Ishikawa (cell line): ENCODE measurements at regions not wholly inside any gene's neighbourhood (a gene's known extent, or its start where the extent isn't known, plus 50 kb on each side); places are given as distances from the start of the nearest gene placed in this dataset.

Experiments
- CEBPB ChIP-seq: IDR thresholded peaks from 2 replicates; pipeline ENCODE4 v1.6.1; 2012
- CREB1 ChIP-seq: IDR thresholded peaks from 2 replicates; pipeline ENCODE4 v1.6.1; 2012; ENCODE audit warnings: low read depth
- EGR1 ChIP-seq: IDR thresholded peaks from 2 replicates; pipeline ENCODE4 v1.6.1; 2012
- EP300 ChIP-seq: IDR thresholded peaks from 2 replicates; pipeline ENCODE4 v1.6.1; 2012; ENCODE audit warnings: borderline replicate concordance
- FOXM1 ChIP-seq: IDR thresholded peaks from 2 replicates; pipeline ENCODE4 v1.6.1; 2012; ENCODE audit warnings: low read depth, borderline replicate concordance
- MAX ChIP-seq: IDR thresholded peaks from 2 replicates; pipeline ENCODE4 v1.6.1; 2012
- NFIC ChIP-seq: IDR thresholded peaks from 2 replicates; pipeline ENCODE4 v1.6.1; 2012
- RAD21 ChIP-seq: IDR thresholded peaks from 2 replicates; pipeline ENCODE4 v1.6.1; 2012; ENCODE audit warnings: low read depth
- REST ChIP-seq: IDR thresholded peaks from 2 replicates; pipeline ENCODE4 v1.6.1; 2012; ENCODE audit warnings: low read depth, mild to moderate bottlenecking
- TAF1 ChIP-seq: IDR thresholded peaks from 2 replicates; pipeline ENCODE4 v1.6.1; 2012; ENCODE audit warnings: low read depth, mild to moderate bottlenecking
- TCF12 ChIP-seq: IDR thresholded peaks from 2 replicates; pipeline ENCODE4 v1.6.1; 2012; ENCODE audit warnings: low read depth
- TEAD4 ChIP-seq: IDR thresholded peaks from 2 replicates; pipeline ENCODE4 v1.6.1; 2012
- USF1 ChIP-seq: IDR thresholded peaks from 2 replicates; pipeline ENCODE4 v1.6.1; 2012
- YY1 ChIP-seq: IDR thresholded peaks from 2 replicates; pipeline ENCODE4 v1.6.1; 2012; ENCODE audit warnings: low read depth
- ZBTB7A ChIP-seq: IDR thresholded peaks from 2 replicates; pipeline ENCODE4 v1.6.1; 2012; ENCODE audit warnings: low read depth

GRCh38 chr3:72095521-72095920, 310.6 kb upstream of the PROK2 start:
- TF ChIP-seq TCF12 (no peak), REST (no peak), CEBPB (no peak), TAF1 (no peak), NFIC (no peak), TEAD4 (no peak), ZBTB7A (no peak), EGR1 (no peak), USF1 (no peak)

- no peak for TF ChIP-seq REST
- no peak for TF ChIP-seq EGR1
- TF ChIP-seq EP300 = no peak
- TF ChIP-seq TAF1 = no peak
- no peak for TF ChIP-seq TEAD4
- no peak for TF ChIP-seq YY1
- no peak for TF ChIP-seq USF1
- TF ChIP-seq FOXM1 = no peak
- no peak for TF ChIP-seq NFIC
- TF ChIP-seq CREB1 = no peak
- TF ChIP-seq ZBTB7A = no peak
- no peak for TF ChIP-seq CEBPB
- no peak for TF ChIP-seq MAX
- no peak for TF ChIP-seq RAD21
- no peak for TF ChIP-seq TCF12
These were observed 309.0 kb upstream of the PROK2 start for GRCh38 chr3:72093992-72094334.

- no peak for TF ChIP-seq USF1
- TF ChIP-seq FOXM1 = no peak
- TF ChIP-seq TAF1 = no peak
- TF ChIP-seq EGR1 = no peak
- TF ChIP-seq CEBPB = no peak
- TF ChIP-seq YY1 = no peak
- TF ChIP-seq REST = no peak
- TF ChIP-seq TEAD4 = no peak
- no peak for TF ChIP-seq MAX
- no peak for TF ChIP-seq TCF12
- no peak for TF ChIP-seq CREB1
- TF ChIP-seq RAD21 = no peak
- no peak for TF ChIP-seq NFIC
- TF ChIP-seq EP300 = no peak
These were observed 308.5 kb upstream of the PROK2 start for GRCh38 chr3:72093270-72093991.

GRCh38 chr3:72092778-72093177, 307.8 kb upstream of the PROK2 start:
- TF ChIP-seq MAX (no peak), CEBPB (no peak), EP300 (no peak), NFIC (no peak), RAD21 (no peak), TAF1 (no peak), CREB1 (no peak), EGR1 (no peak), FOXM1 (no peak)
